GM21367 (cell line): ENCODE measurements at regions not wholly inside any gene's neighbourhood (a gene's known extent, or its start where the extent isn't known, plus 50 kb on each side); places are given as distances from the start of the nearest gene placed in this dataset.

ENCODE experiments used
- ATAC-seq: cut with Tn5 transposase; IDR thresholded peaks from one replicate; pipeline ENCODE4 v1.9.1; 2021; ENCODE audit not compliant: unreplicated experiment

DNA sequence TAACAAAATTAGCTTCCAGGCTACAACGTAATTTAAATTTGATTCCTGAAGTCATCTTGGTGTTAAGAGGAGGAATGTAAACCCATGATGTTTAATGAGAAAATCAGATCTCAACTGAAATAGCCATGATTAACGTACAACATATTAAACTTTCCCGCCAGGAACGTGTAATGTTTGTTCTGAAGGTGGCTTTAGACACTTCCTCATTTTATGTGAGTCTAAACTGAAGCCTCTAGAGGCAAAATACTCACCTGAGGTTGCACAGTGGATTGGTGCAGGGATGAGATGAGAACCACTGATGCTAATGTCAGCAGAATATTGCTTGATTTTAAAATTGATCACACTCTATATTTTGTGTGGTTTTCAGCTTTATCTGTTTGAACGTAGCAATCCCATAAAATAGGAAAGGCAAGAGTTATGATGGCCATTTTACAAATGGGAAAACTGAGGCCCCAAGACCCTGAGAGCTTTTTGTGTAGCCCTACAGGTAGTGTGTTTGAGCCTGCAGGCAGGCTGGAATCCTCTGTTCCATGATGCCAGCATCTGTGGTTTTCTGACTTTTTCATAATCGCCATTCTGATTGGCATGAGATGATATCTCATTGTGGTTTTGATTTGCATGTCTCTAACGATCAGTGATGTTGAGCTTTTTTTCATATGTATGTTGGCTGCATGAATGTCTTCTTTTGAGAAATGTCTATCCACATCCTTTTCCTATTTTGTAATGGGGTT is 243.7 kb upstream of the BMPER start:
- no peak for ATAC-seq

DNA sequence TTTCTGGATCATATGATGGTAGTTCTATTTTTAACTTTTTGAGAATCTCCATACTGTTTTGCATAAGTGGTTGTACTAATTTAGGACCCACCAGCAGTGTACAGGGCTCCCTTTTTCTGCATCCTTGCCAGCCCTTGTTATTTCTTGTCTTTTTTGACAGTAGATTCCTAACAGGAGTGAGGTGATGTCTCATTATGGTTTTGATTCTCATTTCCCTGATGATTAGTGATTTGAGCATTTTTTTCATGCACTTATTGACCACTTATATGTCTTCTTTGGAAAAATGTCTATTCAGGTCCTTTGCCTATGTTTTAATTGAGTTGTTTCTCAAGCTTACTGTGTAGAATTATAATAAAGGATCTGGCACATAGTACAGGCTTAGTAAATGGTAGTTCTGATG is 238.8 kb upstream of the BMPER start:
- ATAC-seq: no peak

DNA sequence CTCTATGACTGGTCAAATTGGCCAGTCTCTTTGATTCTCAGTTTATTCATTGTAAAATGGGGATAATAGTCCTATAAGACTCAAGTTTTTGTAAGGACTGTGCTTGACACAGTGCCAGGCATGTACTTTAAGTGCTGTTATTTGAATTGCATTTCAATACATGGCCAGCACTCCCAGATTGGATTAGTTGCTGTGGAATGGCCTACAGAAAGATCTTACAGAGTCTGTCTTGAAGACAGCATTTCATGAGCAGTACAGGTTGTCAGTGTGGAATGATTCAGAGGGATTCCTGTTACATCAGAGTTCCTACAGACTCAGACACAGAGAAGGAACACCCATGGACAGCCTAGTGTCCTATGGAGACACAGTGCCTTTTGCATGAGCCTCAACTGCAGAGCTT is 238.1 kb upstream of the BMPER start:
- ATAC-seq: no peak

DNA sequence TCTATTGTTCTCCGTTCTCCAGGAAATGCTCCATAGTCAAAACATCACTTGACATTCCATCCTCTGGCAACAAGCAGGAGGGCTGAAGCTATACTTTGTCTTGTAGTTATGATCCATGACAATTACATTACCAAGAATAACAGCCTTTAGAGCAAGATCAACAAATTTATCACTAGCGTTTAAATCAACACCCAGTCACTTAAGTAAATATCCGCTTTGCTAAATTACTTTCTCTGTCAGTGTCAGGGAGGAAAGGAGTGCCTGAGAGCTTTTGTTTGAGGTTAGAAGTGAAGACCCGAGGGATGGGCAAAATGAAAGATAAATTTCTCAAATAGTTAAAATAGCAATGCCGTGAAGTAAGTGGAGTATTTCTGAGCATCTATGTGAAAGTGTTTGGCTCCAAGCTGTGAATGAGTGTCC is 236.1 kb upstream of the BMPER start:
- ATAC-seq: no peak

DNA sequence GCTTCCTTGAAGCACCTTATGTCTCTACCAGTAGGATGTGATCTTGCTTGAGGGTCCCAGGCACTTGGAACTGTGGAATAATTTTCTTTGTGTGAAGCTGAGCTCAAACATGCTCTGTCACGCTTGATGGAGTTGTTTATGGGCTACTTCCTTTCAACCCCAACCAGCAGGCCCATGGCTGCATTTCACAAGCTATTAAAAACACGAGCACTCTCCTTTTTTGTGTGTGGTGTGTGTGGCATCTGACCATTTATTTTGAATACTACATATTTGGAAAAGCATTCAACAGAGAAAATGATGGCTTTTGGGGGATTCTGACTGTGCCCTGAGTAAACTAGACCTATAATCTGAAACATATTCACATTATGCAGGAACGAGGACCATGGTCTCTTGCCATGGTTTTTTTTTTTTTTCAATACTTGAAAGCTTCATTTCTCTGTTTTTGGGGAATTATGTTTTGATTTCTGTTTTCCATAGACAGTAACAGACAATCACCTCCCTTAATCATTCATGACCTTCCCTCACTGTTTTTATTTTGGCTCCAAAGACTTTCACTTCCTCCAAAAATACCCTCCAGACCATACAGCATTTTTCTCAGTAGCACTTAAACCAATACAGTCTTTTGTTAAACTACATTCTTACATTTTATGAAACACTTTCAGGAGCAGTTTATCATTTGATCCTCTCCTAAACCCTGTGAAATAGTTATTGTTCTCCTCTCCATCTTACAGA is 233.6 kb upstream of the BMPER start:
- ATAC-seq: peak; percentile 69

DNA sequence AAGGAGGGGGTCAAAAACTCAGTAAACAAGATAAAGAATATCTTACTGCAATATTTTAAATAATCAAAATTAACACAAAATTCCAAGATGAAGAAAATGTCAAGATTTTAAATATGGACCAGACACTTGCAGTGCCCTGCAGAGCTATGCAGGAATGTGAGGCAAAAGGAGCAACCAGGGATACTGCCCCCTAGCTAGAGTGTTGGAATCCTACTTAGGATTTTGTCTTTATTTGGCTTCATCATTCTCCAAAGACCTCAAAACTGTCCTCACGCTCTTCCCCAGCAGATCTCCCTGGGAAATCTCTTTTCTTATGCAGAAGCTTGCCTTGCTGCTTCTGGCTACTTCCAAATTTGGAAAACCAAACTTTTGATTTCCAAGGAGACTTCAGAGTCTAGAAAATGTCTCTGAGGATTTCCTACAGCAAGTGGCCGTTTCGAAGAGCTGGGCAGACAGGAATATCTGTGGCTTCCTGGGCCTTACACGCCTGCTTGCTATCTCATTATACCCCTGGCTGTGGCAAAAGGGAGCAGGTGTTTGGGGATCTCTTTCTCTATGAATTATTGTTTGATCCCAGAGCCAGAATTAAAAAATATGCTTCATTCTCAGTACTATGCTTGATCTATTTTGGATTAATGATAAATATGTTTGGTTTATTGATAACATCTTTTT is 232.2 kb upstream of the BMPER start:
- ATAC-seq: no peak

DNA sequence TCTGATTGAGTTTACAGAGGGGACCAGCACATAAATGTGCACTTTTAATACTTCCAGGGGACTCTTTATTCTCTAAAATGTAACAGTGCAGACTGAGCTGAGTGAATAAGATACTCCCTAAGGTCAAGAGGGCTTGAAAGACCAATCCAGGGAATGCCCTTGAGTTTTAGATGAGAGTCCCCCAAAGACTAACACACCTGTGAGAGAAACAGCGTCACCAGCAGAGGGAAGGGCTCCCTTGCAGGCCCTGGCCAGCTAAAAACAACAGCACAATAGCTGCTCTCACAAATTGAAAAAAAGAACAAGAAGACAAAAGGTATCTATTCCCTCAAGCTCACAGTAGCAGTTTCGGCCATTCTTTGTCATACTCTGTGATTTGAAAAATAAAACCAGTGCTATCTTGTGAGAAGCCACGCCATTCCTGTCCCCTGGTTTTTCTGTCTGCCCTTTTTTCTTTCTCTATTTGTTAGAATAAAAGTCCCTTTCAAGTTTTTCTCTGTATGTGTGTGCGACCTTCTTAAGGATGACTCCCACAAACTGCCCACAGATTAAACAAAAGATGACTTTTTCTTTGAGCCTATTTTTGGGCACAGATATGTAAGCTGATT is 230.4 kb upstream of the BMPER start:
- no peak for ATAC-seq

DNA sequence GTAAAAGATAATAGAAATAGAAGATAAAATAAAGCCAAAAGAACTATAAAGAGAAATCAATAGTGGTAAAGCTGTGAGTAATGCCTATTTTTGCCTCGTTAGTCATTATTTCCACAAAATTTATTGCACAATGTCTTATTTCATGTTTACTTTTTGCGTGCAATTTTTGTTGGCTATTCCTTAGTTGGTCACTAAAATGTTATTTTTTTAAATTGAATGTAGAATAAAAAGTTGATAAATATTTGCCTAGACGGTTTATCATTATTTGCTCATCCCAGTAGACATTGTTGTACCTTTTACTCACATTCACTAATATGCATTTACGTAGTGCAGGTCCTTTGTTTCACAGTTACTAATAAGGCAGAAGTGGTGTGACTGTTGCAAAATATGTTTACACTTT is 227.8 kb upstream of the BMPER start:
- no peak for ATAC-seq

DNA sequence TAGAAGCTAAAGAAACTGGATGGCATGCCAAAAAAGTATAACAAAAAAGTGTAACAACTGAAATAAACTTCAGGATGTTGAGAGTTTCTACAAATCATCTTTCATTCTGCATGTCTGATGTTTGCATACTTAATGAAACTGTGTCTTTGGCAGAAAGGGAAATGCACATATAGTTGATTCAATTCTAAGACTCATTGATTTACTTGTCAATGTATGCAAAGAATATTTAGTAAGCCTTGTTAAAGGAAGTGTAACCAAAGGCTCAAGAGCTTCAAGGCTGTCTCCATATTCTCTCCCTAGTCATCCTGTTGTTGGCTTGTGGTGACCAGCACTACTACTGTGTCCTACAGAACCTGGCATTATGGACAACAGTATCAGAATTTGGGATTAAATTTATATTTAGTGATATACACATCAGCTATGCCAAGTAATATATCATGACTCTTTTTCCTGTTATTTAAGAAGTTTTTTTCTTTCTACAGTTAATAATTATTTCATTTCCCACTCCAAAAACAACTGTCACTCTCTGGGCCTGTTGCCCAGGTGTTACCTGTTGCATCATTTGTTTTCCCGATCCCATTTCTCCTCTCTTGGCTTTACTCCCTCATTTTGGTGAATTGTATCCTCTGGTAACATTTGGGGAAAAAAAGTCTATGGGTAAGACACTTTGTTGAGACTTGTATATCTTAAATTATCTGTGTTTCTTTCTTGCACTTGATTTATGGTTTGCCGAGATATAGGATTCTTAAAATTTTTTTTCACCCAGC is 226.6 kb upstream of the BMPER start:
- no peak for ATAC-seq

DNA sequence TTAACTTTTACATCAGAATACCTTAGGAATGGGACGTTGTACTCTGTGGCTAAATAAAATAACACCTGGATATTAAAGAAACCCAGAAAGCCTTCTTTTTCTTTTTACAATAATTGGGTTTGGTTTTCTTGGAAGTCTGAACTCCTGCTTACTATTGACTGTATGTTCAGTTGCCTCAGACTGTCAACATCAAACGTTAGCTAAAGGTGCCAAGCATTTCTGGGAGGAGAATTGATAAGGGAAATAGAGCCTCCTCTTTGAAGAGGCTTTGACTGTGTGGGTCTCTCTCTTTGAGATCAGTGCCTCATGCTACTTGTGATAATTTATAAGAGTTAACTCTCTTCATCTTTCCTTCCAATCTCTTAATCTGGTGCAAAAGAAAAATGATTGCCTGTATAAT is 224.7 kb upstream of the BMPER start:
- no peak for ATAC-seq

DNA sequence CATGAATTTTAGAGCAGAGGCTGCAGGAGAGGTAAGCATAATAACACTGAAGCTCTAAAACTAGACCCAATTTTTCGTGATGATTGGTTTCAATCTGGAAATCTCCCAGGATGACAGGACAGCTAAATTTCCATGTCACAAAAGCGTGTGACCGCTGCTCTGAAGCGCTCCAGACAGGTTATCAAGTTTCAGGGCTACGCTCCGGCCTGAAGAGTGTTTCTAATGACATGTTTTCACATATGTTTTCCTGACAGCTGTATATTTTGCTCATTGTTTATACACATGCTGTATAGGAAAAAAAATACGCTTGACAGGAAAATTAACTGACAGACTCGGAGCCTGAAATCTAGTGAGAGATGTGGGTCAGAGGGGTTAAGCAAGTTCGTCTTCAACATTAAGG is 219.8 kb upstream of the BMPER start:
- no peak for ATAC-seq

DNA sequence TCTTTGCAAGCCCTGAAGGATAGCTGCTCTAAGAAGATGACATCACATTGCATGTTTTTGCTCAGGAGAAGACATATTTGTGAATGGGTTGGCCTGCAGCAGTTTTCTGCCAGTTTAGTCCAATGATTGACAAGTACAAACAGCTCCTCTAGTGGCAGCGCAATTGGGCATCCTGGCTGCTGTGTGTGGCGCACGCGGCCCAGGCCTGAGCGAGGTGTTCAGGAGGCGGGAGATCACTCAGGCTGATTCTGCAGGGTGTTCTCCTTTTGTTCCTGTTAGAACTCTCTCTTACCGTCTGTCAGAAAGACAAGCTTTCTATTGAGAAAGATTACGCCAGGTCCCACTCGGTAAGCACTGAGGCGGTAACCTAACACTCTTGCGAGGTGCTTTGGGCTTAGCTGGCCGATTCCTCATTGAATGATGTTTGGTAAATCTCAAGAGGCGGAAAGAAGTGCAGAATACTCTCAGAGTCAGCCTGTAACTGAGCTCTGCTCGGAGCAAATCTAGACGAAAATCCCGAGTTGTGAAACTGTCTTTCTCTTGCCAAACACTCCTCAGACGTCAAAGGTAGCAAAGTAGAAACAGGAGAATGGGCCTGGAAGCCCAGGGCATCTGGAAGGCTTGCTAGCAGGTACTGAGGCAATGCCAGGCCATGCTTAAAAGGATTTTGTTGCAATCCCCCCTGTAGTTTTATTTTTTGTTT is 219.2 kb upstream of the BMPER start:
- no peak for ATAC-seq

DNA sequence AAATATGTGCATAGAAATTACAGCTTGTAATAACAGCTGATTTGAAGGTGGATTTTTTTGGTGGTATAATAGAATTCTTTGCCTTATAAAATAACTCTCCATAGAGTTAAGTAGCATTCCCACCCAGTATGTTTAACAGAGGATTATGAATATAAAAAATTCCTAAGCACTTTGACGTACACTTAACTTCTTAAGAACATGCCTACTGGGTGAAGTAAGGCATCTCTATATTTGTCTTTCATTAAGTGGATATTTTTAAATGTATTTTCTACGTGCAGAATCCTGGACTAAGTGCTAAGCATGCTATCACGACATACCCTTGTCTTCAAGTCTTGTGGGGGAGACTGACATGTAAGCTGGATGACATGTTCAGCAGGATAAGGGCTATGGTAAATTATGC is 217.7 kb upstream of the BMPER start:
- no peak for ATAC-seq

DNA sequence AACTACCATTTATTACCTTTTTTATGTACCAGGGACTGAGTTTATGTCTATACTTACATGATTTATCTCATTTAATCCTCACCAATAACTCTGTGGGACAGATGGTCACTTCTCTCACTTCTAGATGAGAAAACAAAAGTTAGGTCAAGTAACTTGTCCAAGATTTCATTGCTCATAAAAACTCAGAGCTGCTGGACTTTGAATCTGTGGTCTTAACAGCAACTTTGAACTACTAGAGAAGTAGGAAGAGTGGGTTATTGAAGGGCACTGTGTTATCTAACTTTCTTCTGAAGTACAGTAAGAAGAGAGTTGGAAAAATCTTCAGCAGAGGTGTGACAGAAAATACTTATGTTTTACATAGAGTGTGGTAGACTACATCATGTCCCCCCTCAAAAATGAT is 214.2 kb upstream of the BMPER start:
- ATAC-seq: no peak

DNA sequence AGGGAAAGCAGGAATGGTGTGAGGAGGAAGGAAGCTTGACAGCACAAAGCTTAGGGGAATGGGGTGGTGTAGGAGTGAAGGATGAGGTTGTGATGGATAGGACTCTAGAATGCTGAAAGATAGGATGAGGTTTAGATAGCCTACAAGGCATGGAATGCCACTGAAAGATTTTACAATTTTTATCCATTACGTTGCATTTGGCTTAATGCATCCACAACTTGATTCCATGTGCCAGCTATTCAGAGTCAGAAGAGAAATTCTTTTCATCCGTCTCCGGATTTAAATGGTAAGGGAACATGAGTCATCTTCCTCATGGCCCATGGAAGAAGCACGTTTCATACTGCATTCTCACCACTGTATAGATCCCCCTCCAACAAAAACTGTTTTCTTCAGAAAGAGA is 212.4 kb upstream of the BMPER start:
- ATAC-seq: no peak

DNA sequence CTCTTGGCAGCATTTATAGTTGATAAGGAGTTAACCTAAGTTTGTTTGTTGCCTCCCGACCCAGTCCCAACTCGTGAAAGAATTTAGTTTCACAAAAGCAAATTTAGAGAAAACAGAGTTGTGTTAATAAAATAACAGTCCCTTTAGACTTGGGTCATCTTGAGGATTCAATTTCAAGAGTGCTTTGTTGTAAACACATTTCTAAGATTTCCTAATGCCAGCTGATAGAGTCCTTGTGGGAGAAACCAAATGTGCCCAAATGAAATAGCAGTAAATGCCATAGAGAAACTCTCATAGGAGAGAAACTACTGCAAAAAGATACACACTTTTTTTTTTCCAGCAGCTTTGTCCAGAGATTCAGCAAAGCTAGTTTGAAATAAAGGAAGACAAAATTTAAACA is 211.3 kb upstream of the BMPER start:
- no peak for ATAC-seq

DNA sequence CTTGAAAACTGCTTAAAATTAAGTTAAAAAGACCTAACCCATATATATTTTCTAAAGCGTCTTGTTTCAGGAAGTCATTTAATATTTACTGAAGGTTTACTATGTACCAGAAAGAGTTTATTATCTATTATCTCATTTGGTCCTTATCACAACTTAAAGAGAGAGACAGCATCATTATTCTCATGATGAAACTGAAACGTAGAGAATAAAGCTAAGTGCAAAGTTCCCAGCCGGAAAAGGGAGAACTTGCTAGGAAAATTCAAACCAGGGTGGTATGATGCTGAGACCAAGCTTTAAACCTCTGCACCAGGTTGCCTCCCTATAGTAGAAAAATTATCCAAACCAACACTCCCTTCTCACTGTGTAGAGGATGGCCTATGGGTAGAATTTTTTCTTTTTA is 207.7 kb upstream of the BMPER start:
- no peak for ATAC-seq

DNA sequence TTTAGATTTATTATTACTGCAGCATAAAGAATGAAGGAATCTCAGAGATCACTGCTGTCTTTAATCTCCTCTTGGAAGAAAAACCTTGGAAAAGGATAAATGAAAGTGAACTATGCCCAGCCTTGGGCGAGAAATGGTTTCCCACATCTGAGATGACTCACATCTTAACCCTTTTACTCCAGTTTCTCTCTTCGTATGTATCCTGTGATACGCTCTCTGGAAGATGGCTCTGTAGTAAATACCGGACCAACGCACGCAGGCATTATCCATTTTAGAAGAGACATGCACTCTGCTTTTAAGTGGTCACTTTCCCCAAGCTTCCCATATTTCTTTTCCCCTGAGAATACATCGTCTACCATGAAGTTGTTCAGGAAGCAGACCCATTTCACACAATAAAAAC is 207.3 kb upstream of the BMPER start:
- no peak for ATAC-seq

DNA sequence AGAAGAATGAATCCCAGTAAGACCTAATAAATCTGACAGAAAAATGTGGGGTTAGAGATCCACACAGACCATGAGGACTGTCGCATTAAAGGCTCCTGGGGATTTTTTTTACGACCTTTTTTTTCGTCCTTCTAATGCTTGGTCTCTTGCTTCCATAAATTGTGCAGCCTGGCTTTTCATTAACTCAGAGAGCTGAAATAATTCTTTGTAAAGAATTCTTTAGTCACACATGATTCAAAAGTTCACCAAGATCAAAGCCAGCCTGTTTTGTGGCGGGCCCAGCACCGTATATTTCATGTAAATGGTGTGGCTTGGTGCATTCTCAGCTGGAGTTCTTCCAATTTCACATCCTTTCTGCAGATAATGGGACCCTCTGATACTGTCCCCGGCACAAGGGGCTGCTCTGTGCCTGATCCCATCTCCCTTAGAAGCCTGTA is 206.6 kb upstream of the BMPER start:
- no peak for ATAC-seq
